IMR-90 (cell line): ENCODE measurements at regions not wholly inside any gene's neighbourhood (a gene's known extent, or its start where the extent isn't known, plus 50 kb on each side); places are given as distances from the start of the nearest gene placed in this dataset.

Experiments
- ATAC-seq: fragments of 200-7000 bp; cut with Tn5 transposase; 2 replicates; pipeline ENCODE4 v1.9.1; 2020; ENCODE audit warnings: low read depth, mild to moderate bottlenecking, moderate library complexity
- BruUV-seq: library from RNA; stranded (reverse); fragments of 400-500 nt; replicated peaks from 2 replicates; lab custom pipeline; 2021; lab: Mats Ljungman, UMichigan
- CTCF ChIA-PET: fragments of 300-600 bp; formaldehyde crosslinking; extraction: SDS; loops from one replicate; lab custom pipeline; 2021; ENCODE audit warnings: antibody characterized with exemption; lab: Yijun Ruan, JAX
- POLR2A ChIA-PET: fragments of 300-600 bp; sonication (Branson Sonifier 250); formaldehyde crosslinking; loops from one replicate; lab custom pipeline; 2022; ENCODE audit warnings: antibody characterized with exemption; ENCODE audit not compliant: unreplicated experiment; lab: Charles Lee
- DNase-seq: peaks from one replicate; pipeline ENCODE4 v3.0.0; 2013
- H2AFZ ChIP-seq: replicated peaks from 2 replicates; pipeline ENCODE3; 2013; ENCODE audit warnings: low read length, mild to moderate bottlenecking; ENCODE audit not compliant: poor library complexity
- H2AK5ac ChIP-seq: 2 replicates; pipeline ENCODE4 v1.6.1; 2013; ENCODE audit warnings: low read depth, low read length, inconsistent platforms
- H2AK9ac ChIP-seq: replicated peaks from 2 replicates; pipeline ENCODE3; 2013; ENCODE audit warnings: mild to moderate bottlenecking, low read depth, low read length, moderate library complexity; ENCODE audit not compliant: poor library complexity
- H2BK120ac ChIP-seq: 2 replicates; pipeline ENCODE4 v1.6.1; 2013; ENCODE audit warnings: low read depth, low read length, inconsistent platforms
- H2BK15ac ChIP-seq: 3 replicates; pipeline ENCODE4 v1.6.1; 2013; ENCODE audit warnings: low read depth, low read length, inconsistent platforms
- H2BK20ac ChIP-seq: 2 replicates; pipeline ENCODE4 v1.6.1; 2013; ENCODE audit warnings: low read depth, mild to moderate bottlenecking, inconsistent platforms, low read length, moderate library complexity
- H2BK5ac ChIP-seq: 2 replicates; pipeline ENCODE4 v1.6.1; 2013; ENCODE audit warnings: mild to moderate bottlenecking, low read depth, low read length, inconsistent platforms; ENCODE audit not compliant: poor library complexity, severe bottlenecking
- H3K14ac ChIP-seq: replicated peaks from 2 replicates; pipeline ENCODE4 v1.6.1; 2013; ENCODE audit warnings: low read depth, low read length, inconsistent platforms
- H3K18ac ChIP-seq: 2 replicates; pipeline ENCODE4 v1.6.1; 2013; ENCODE audit warnings: low read depth, low read length, control low read depth
- H3K23ac ChIP-seq: 2 replicates; pipeline ENCODE4 v1.6.1; 2013; ENCODE audit warnings: low read depth, low read length, inconsistent platforms
- H3K27ac ChIP-seq: 2 replicates; pipeline ENCODE4 v1.5.1; 2013; ENCODE audit warnings: mild to moderate bottlenecking, control low read depth, low read length; ENCODE audit not compliant: insufficient read depth
- H3K27me3 ChIP-seq: 2 replicates; pipeline ENCODE4 v1.6.1; 2013; ENCODE audit warnings: low read length; ENCODE audit not compliant: control insufficient read depth, insufficient read depth
- H3K36me3 ChIP-seq: 2 replicates; pipeline ENCODE4 v1.6.1; 2013; ENCODE audit warnings: low read length, mixed read lengths; ENCODE audit not compliant: control insufficient read depth, insufficient read depth
- H3K4ac ChIP-seq: 2 replicates; pipeline ENCODE4 v1.6.1; 2013; ENCODE audit warnings: low read depth, low read length, inconsistent platforms
- H3K4me1 ChIP-seq: 2 replicates; pipeline ENCODE4 v1.6.1; 2013; ENCODE audit warnings: low read length, mixed read lengths; ENCODE audit not compliant: control insufficient read depth, insufficient read depth
- H3K4me2 ChIP-seq: 2 replicates; pipeline ENCODE4 v1.6.1; 2013; ENCODE audit warnings: low read depth, mild to moderate bottlenecking, control low read depth, low read length, moderate library complexity
- H3K4me3 ChIP-seq: 2 replicates; pipeline ENCODE4 v1.5.1; 2013; ENCODE audit warnings: low read depth, mild to moderate bottlenecking, control low read depth, low read length, moderate library complexity; ENCODE audit not compliant: insufficient read depth
- H3K56ac ChIP-seq: 2 replicates; pipeline ENCODE4 v1.6.1; 2013; ENCODE audit warnings: low read length, inconsistent platforms; ENCODE audit not compliant: insufficient read depth; ENCODE audit errors: extremely low read depth
- H3K79me1 ChIP-seq, 2 experiments: 2 replicates each; pipeline ENCODE4 v1.6.1; 2013; ENCODE audit warnings: low read length in 2 of 2, inconsistent platforms in 1 of 2, low read depth in 1 of 2
- H3K9ac ChIP-seq: 2 replicates; pipeline ENCODE4 v1.6.1; 2013; ENCODE audit warnings: low read depth, low read length, control low read depth
- H3K9me1 ChIP-seq: 2 replicates; pipeline ENCODE4 v1.6.1; 2013; ENCODE audit warnings: low read length, inconsistent platforms; ENCODE audit not compliant: insufficient read depth
- H3K9me3 ChIP-seq: 2 replicates; pipeline ENCODE4 v1.6.1; 2013; ENCODE audit warnings: low read length; ENCODE audit not compliant: control insufficient read depth, insufficient read depth
- H4K20me1 ChIP-seq: 2 replicates; pipeline ENCODE4 v1.6.1; 2013; ENCODE audit warnings: low read length, inconsistent platforms; ENCODE audit not compliant: insufficient read depth
- H4K5ac ChIP-seq: 2 replicates; pipeline ENCODE4 v1.6.1; 2013; ENCODE audit warnings: mild to moderate bottlenecking, low read depth, low read length, control low read depth
- H4K8ac ChIP-seq, 2 experiments: 2 replicates each; pipeline ENCODE4 v1.6.1; 2013; ENCODE audit warnings: low read depth in 2 of 2, low read length in 2 of 2, control low read depth in 1 of 2, inconsistent platforms in 1 of 2
- H4K91ac ChIP-seq: 2 replicates; pipeline ENCODE4 v1.6.1; 2013; ENCODE audit warnings: low read depth, low read length, inconsistent platforms; ENCODE audit not compliant: insufficient read depth
- BHLHE40 ChIP-seq: fragments of 150-350 bp; IDR thresholded peaks from 2 replicates; pipeline ENCODE4 v1.6.1; 2016; ENCODE audit warnings: mild to moderate bottlenecking, low read depth, low read length
- CEBPB ChIP-seq: IDR thresholded peaks from 2 replicates; pipeline ENCODE4 v1.6.1; 2012; ENCODE audit warnings: low read depth, low read length, improper control_type of control experiment
- CHD1 ChIP-seq: IDR thresholded peaks from 2 replicates; pipeline ENCODE4 v1.6.1; 2012; ENCODE audit warnings: low read depth, low read length, improper control_type of control experiment
- FOS ChIP-seq: fragments of 150-350 bp; IDR thresholded peaks from 2 replicates; pipeline ENCODE4 v1.6.1; 2016; ENCODE audit warnings: low read depth, low read length
- MAFK ChIP-seq: IDR thresholded peaks from 2 replicates; pipeline ENCODE4 v1.6.1; 2012; ENCODE audit warnings: low read depth, low read length, improper control_type of control experiment
- MAZ ChIP-seq: IDR thresholded peaks from 2 replicates; pipeline ENCODE4 v1.6.1; 2012; ENCODE audit warnings: low read depth, mild to moderate bottlenecking, low read length, improper control_type of control experiment, moderate library complexity, borderline replicate concordance
- MXI1 ChIP-seq: IDR thresholded peaks from 2 replicates; pipeline ENCODE4 v1.6.1; 2012; ENCODE audit warnings: low read depth, mild to moderate bottlenecking, low read length, moderate library complexity, borderline replicate concordance
- NFE2L2 ChIP-seq: fragments of 150-350 bp; IDR thresholded peaks from 2 replicates; pipeline ENCODE4 v1.6.1; 2016; ENCODE audit warnings: low read depth, mild to moderate bottlenecking, low read length
- POLR2A ChIP-seq: IDR thresholded peaks from 2 replicates; pipeline ENCODE4 v1.6.1; 2012; ENCODE audit warnings: mild to moderate bottlenecking, low read depth, low read length
- RAD21 ChIP-seq: IDR thresholded peaks from 2 replicates; pipeline ENCODE4 v1.6.1; 2012; ENCODE audit warnings: low read length, improper control_type of control experiment
- RCOR1 ChIP-seq: IDR thresholded peaks from 2 replicates; pipeline ENCODE4 v1.6.1; 2012; ENCODE audit warnings: mild to moderate bottlenecking, low read length, improper control_type of control experiment; ENCODE audit not compliant: insufficient replicate concordance
- RFX5 ChIP-seq: IDR thresholded peaks from 2 replicates; pipeline ENCODE4 v1.8.0; 2012; ENCODE audit warnings: low read depth, mild to moderate bottlenecking, low read length, moderate library complexity
- SMC3 ChIP-seq: fragments of 150-350 bp; IDR thresholded peaks from 2 replicates; pipeline ENCODE4 v1.6.1; 2016; ENCODE audit warnings: low read depth, mild to moderate bottlenecking, antibody characterized with exemption, low read length, moderate library complexity
- WGBS, 2 experiments: methylation state at CpG; one replicate each; pipeline versions ENCODE4 v1.1.5 to v1.1.7; 2013; ENCODE audit warnings: missing lambda C conversion rate in 2 of 2; ENCODE audit not compliant: insufficient read length in 1 of 2; ENCODE audit errors: extremely low coverage in 2 of 2; 5-methylcytosine and 5-hydroxymethylcytosine counted together
- dilution Hi-C: fragments of 300-500 bp; cut with HindIII; formaldehyde crosslinking; loops from one replicate; pipeline ENCODE4 v1.14.3; 2018; ENCODE audit warnings: low sequenced_read_pairs; ENCODE audit not compliant: unreplicated experiment
- in situ Hi-C: fragments of 300-500 bp; cut with MboI; formaldehyde crosslinking; loops from 3 replicates; pipeline ENCODE4 v1.14.3; 2019; ENCODE audit warnings: low sequenced_read_pairs, inconsistent platforms, mixed read lengths
- intact Hi-C: fragments of 100-400 bp; cut with micrococcal nuclease; formaldehyde crosslinking; loops from 2 replicates; pipeline ENCODE4 v1.10.0; 2022
- TF ChIP-seq, protein P1 (sequence below): fragments of 150-350 bp; IDR thresholded peaks from 2 replicates; pipeline ENCODE4 v1.6.1; 2017; ENCODE audit warnings: mild to moderate bottlenecking, antibody characterized with exemption, low read length, low read depth
- TF ChIP-seq, protein P2 (sequence below): fragments of 150-350 bp; IDR thresholded peaks from 2 replicates; pipeline ENCODE4 v1.6.1; 2016; ENCODE audit warnings: low read depth, mild to moderate bottlenecking, low read length, moderate library complexity, borderline replicate concordance
- TF ChIP-seq, protein P3 (sequence below): conservative IDR thresholded peaks from 2 replicates; pipeline ENCODE4 v1.5.1; 2012; ENCODE audit warnings: mild to moderate bottlenecking, low read depth, low read length, improper control_type of control experiment

DNA sequence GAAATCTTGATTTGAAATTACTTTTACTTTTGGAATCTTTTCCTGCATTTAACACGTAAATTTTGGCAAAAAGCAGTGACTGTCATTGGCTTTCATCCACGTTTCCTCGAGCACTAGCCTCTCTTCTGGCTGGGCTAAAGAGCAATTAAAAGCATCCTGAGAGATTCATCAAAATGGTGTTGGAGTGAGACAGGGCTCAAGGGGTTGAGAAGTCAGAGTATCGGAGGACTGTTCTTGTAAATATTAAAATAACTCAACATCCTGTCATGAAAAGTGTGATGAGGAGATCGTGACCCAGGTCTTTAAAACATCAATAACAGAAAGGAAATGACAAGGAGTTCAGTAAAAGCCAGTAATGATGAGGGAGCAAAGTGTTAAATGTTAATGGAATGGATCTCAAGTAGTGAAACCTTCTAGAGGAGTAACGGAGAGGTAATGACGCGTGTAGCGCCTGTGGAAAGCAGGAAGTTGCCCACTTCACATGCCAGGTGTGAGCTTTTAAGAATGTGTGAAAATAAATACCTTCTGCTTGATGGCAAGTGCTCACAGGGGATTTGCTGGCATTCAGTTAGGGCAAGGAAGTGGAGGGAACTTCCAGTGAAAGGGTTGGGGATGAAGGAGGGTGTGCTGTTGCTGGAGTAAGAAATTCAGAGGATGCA, 754.4 kb downstream of the ADCYAP1 start:
- 0% methylated on average over 2 of the region's 9 CpGs; no CpG with 5 or more reads in 1 of the 2 experiments for WGBS, 2 experiments
- Histone ChIP-seq H2BK15ac (no peak overlapping the region), H3K27ac (no peak overlapping the region), H4K20me1 (no peaks in the 10 kb centered on the region), H3K36me3 (no peaks in the 10 kb centered on the region), H2AK5ac (no peak overlapping the region), H3K79me1 (no peaks in the 10 kb centered on the region), H3K4me3 (no peak overlapping the region), H3K9ac (no peak overlapping the region), H3K23ac (no peak overlapping the region), H3K9me3 (peaks cover 3% of the 10 kb centered on the region; the same call in 1 of the 2 replicates), H3K4me2 (no peak overlapping the region), H3K4ac (no peak overlapping the region), H4K8ac (no peak overlapping the region), H2BK20ac (no peak overlapping the region), H3K14ac (no peak overlapping the region), H2AFZ (no peak overlapping the region), H4K5ac (no peak overlapping the region), H4K91ac (no peak overlapping the region), H3K18ac (no peak overlapping the region), H3K4me1 (no peaks in the 10 kb centered on the region), H3K9me1 (no peaks in the 10 kb centered on the region), H2BK5ac (no peak overlapping the region), H2AK9ac (no peak overlapping the region), H3K27me3 (no peaks in the 10 kb centered on the region), H3K56ac (no peak overlapping the region), H2BK120ac (no peak overlapping the region)
- CTCF ChIA-PET = no interaction called here
- intact Hi-C loops (no loop called here), in situ Hi-C loops (no loop called here), dilution Hi-C loops (no loop called here)
- DNase-seq (no peak), ATAC-seq (no peak)
- TF ChIP-seq, protein P1, sequence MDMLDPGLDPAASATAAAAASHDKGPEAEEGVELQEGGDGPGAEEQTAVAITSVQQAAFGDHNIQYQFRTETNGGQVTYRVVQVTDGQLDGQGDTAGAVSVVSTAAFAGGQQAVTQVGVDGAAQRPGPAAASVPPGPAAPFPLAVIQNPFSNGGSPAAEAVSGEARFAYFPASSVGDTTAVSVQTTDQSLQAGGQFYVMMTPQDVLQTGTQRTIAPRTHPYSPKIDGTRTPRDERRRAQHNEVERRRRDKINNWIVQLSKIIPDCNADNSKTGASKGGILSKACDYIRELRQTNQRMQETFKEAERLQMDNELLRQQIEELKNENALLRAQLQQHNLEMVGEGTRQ = no peak
- TF ChIP-seq BHLHE40 = no peak
- TF ChIP-seq RAD21 = no peak
- no peak for TF ChIP-seq CEBPB
- no peak for TF ChIP-seq RFX5
- TF ChIP-seq RCOR1 = no peak
- TF ChIP-seq, protein P2, sequence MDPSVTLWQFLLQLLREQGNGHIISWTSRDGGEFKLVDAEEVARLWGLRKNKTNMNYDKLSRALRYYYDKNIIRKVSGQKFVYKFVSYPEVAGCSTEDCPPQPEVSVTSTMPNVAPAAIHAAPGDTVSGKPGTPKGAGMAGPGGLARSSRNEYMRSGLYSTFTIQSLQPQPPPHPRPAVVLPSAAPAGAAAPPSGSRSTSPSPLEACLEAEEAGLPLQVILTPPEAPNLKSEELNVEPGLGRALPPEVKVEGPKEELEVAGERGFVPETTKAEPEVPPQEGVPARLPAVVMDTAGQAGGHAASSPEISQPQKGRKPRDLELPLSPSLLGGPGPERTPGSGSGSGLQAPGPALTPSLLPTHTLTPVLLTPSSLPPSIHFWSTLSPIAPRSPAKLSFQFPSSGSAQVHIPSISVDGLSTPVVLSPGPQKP = no peak
- TF ChIP-seq, protein P3, sequence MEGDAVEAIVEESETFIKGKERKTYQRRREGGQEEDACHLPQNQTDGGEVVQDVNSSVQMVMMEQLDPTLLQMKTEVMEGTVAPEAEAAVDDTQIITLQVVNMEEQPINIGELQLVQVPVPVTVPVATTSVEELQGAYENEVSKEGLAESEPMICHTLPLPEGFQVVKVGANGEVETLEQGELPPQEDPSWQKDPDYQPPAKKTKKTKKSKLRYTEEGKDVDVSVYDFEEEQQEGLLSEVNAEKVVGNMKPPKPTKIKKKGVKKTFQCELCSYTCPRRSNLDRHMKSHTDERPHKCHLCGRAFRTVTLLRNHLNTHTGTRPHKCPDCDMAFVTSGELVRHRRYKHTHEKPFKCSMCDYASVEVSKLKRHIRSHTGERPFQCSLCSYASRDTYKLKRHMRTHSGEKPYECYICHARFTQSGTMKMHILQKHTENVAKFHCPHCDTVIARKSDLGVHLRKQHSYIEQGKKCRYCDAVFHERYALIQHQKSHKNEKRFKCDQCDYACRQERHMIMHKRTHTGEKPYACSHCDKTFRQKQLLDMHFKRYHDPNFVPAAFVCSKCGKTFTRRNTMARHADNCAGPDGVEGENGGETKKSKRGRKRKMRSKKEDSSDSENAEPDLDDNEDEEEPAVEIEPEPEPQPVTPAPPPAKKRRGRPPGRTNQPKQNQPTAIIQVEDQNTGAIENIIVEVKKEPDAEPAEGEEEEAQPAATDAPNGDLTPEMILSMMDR = no peak
- TF ChIP-seq POLR2A = no peak
- TF ChIP-seq FOS = no peak
- TF ChIP-seq CHD1 = no peak
- TF ChIP-seq NFE2L2 = no peak
- no peak for TF ChIP-seq MXI1
- TF ChIP-seq MAZ = no peak
- TF ChIP-seq MAFK = no peak
- TF ChIP-seq SMC3 = no peak
- no TSS peak for BruUV-seq
- POLR2A ChIA-PET = no interaction called here
